Kasumi-1 (cell line): ENCODE measurements at regions not wholly inside any gene's neighbourhood (a gene's known extent, or its start where the extent isn't known, plus 50 kb on each side); places are given as distances from the start of the nearest gene placed in this dataset.
"Not testable (repeated sequence)": the region's sequence is repeated elsewhere in the genome, so short reads cannot be mapped to it uniquely, and the experiment has no call there.

ENCODE experiments used
- DNase-seq, 2 experiments: peaks; one replicate each; lab custom pipeline; 2025; lab: John Stamatoyannopoulos, UW

- no peak for DNase-seq
Measured at GRCh38 chr16:22721511-22722100, 92.4 kb upstream of the HS3ST2 start.

DNA sequence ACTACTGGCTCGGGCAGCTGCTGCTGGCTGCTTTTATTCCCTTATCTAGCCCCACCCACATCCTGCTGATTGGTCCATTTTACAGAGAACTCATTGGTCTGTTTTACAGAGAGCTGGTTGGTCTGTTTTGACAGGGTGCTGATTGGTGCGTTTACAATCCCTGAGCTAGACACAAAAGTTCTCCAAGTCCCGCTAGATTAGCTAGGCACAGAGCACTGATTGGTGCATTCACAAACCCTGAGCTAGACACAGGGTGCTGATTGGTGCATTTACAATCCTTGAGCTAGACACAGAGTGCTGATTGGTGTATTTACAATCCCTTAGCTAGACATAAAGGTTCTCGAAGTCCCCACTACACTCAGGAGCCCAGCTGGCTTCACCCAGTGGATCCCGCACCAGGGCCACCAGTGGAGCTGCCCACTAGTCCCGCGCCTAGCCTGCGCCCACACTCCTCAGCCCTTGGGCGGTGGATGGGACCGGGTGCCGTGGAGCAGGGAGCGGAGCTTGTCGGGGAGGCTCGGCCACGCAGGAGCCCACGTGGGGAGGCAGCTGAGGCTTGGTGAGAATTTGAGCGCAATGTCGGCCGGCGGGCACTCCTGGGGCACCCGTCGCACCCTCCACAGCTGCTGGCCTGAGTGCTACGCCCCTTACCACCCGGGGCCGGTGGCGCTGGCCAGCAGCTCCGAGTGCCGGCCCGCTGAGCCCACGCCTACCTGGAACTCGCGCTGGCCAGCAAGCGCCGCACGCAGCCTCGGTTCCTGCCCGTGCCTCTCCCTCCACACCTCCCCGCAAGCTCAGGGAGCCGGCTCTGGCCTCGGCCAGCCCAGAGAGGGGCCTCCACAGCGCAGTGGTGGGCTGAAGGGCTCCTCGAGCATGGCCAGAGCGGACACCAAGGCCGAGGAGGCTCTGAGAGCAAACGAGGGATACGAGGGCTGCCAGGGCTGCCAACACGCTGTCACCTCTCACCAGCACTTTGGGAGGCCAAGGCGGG lies 91.1 kb upstream of the HS3ST2 start:
- not testable (repeated sequence) for DNase-seq

DNA sequence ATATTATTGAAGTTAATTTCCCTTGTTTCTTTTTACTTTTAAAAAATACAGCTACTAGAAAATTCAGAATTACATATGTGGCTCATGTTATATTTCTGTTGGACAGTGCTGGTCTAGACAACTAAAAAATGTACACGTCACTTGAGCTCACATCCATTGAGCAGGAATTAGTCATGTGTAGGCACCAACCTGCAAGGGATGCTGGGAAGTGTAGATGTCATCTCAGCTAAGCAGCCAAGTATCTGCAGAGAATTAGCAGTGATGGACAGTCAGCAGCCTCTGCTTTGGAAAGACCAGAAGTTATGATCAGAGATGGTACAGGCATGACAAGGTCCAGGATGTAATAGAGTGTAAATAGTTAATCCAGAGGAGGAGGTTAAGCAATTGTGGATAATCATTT lies 87.1 kb upstream of the HS3ST2 start:
- DNase-seq, result no peak

- no peak for DNase-seq
Measured at GRCh38 chr16:22727285-22728166, 86.4 kb upstream of the HS3ST2 start.

DNA sequence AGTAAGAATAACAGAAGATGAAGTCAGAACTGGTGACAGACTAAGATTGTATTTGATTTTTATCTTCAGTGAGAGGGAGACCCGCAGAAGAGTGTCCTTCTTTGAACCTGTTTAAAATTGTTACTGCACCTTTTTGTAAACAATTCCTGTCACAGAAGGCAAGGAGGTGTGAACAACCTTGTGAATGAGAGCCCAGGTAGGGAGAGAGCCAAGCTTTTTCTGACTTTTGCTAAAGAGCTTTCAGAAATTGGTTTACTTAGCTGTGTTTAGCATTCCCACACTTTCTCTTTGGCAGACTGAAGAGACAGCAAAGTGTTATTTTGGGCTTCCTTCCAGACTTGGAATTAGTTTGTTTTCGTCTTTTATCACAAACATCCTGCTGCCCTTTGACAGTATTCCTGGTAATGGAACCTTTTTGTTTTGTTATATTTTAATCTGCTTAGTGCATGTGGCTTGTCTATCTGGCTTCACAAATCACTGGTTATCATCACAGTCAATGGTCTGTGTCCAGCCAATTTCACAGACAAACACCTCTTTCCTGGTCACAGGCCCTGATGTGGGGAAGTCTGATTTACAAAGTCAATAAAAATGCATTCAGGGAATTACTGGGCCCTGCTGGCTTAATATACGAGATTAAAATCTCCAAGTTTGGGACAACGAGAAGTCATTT lies 85.7 kb upstream of the HS3ST2 start:
- no peak for DNase-seq

- DNase-seq, result no peak
Measured at GRCh38 chr16:22732400-22732799, 81.6 kb upstream of the HS3ST2 start.

GRCh38 chr16:22732959-22733358 lies 81.0 kb upstream of the HS3ST2 start:
- DNase-seq, result no peak

GRCh38 chr16:22734368-22734767 lies 79.6 kb upstream of the HS3ST2 start:
- DNase-seq, result no peak

DNA sequence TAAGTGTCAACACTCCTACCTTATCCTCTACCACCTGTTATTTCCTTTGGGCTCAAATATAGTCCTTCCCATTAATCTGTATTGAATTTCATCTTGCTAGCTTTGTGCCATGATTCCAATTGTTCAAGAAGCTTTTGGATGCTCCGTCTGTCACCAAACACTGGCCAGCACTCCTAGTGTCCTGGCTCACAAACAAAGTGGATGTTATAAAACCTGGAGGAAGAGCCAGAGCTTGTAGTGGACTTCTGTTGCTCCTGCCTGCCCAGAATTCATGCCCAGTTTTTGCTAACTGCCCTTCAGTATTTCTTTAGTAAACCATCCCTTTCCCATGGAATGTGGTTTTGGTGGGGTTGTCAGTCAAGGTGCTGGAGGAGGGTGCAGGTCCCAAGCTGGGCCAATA lies 77.2 kb upstream of the HS3ST2 start:
- DNase-seq, result no peak

- no peak for DNase-seq
Measured at GRCh38 chr16:22739077-22739476, 74.9 kb upstream of the HS3ST2 start.

DNA sequence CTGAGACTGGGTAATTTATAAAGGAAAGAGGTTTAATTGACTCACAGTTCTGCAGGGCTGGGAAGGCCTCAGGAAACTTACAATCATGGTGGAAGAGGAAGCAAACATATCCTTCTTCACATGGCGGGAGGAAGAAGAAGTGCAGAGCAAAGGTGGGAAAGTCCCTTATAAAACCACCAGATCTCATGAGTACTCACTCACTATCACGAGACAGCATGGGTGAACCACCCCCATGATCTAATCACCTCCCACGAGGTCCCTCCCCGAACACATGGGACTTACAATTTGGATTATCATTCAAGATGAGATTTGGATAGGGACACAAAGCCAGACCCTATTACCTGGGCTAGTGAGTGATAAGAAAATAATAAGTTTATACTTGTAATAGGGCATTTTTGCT lies 70.6 kb upstream of the HS3ST2 start:
- no peak for DNase-seq

DNA sequence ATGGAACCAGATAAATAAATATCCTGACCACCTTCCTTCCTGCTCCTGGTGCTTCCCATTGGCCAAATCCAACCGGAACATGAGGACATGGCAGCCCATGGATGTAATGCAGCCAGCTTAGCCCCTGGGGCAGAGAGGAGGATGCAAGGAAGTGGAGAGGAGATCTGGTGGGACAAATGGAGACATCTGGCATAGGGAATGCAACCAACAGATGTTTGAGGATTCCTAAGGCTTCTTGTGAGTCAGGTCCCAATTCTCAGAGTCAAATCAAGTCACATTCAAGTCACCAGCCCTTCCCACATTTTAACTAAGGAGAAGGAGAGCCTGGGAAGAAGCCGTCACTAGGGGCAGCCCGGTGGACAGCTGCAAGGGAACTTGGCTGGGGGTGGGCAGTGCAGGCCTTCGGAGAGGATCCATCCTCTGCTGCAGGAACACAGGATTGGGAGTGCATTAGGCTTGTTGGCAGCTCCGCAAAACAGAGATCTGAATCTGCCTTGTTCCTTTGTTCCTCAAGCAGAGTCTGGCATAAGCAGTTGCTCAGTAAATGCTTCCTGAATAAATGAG lies 62.8 kb upstream of the HS3ST2 start:
- no peak for DNase-seq

- DNase-seq, result no peak
Measured at GRCh38 chr16:22751685-22752084, 62.3 kb upstream of the HS3ST2 start.

GRCh38 chr16:22753451-22753850 lies 60.5 kb upstream of the HS3ST2 start:
- no peak for DNase-seq

DNA sequence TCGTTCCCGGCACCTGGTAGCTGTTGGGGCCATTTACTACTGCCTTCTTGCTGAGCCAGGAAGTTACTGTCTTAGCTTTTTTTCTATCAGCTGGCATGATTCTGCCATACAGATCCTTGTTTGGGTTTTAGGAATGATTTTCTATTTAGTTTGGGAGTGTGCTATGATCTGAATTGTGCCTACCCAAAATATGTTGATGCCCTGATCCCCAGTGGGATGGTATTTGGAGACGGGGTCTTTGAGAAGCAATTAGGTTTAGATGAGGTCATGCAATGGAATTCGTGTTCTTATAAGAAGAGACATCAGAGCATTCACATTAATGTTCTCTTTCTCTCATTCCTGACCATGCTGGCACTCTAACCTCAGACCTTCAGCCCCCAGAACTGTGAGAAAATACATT lies 59.4 kb upstream of the HS3ST2 start:
- DNase-seq, result no peak

DNA sequence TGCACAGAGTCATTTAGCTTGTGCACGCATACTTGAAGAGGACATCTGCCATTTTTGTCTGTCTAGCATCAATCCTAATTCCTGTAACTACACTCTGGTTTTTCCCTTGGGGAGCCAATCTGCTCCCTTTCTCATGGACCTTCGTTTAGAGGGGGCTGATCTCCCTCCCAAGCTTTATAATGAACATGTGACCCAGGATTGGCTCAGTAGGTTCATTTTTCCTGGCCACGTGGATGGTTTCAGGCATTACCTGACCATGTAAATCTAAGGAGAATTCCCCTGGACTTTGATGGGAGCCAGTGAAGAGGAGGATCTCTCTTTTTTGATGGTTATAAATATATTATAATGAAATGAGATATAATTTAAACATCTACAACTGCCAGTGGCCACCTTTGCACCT lies 56.8 kb upstream of the HS3ST2 start:
- no peak for DNase-seq

DNA sequence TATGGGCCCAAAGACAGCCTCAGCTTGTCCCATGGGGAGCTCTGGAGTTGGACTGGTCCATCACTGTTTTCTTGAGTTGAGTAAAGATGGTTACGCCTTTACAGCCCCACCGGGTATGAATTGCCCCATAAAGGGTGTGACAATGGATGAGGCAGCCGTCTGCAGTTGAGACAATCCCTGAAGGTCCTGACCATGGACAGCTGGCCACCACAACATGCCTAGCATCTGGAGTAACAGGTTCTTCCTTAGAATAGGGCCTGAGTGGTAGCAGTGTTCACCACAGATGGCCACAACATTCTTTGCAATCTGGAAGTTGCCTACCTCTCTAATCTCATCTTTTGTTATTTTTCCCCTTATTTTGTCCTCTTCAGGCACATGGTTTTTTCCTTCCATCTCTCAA lies 51.5 kb upstream of the HS3ST2 start:
- no peak for DNase-seq

- no peak for DNase-seq
Measured at GRCh38 chr16:22763437-22764080, 50.4 kb upstream of the HS3ST2 start.
